OCI-LY7 (cell line): ENCODE measurements at regions not wholly inside any gene's neighbourhood (a gene's known extent, or its start where the extent isn't known, plus 50 kb on each side); places are given as distances from the start of the nearest gene placed in this dataset.

Experiments
- BruUV-seq: library from RNA; stranded (reverse); fragments of 400-500 nt; replicated peaks from 2 replicates; lab custom pipeline; 2021; lab: Mats Ljungman, UMichigan
- CTCF ChIA-PET: fragments of 300-600 bp; sonication (Branson Sonifier 250); formaldehyde crosslinking; loops from one replicate; lab custom pipeline; 2022; ENCODE audit warnings: antibody characterized with exemption; ENCODE audit not compliant: unreplicated experiment; lab: Charles Lee
- POLR2A ChIA-PET: fragments of 300-600 bp; sonication (Branson Sonifier 250); formaldehyde crosslinking; loops from one replicate; lab custom pipeline; 2022; ENCODE audit warnings: antibody characterized with exemption; lab: Charles Lee
- DNase-seq: peaks from one replicate; pipeline ENCODE4 v3.0.0-alpha.2; 2015; ENCODE audit warnings: low spot score
- H2AFZ ChIP-seq: fragments of 200-600 bp; sonication (generic), shearing (Covaris generic); 2 replicates; pipeline ENCODE4 v1.6.1; 2014; ENCODE audit warnings: mild to moderate bottlenecking, antibody characterized with exemption, low read length, moderate library complexity
- H3K27ac ChIP-seq: fragments of 200-600 bp; sonication (generic); 2 replicates; pipeline ENCODE4 v1.5.1; 2014; ENCODE audit warnings: mixed run types, low read depth, mild to moderate bottlenecking, moderate library complexity, low read length, inconsistent platforms; ENCODE audit not compliant: poor library complexity, severe bottlenecking
- H3K36me3 ChIP-seq: fragments of 200-600 bp; sonication (generic); 2 replicates; pipeline ENCODE4 v1.6.1; 2014; ENCODE audit warnings: mild to moderate bottlenecking, antibody characterized with exemption, low read length, moderate library complexity, mixed read lengths; ENCODE audit not compliant: insufficient read depth
- H3K4me1 ChIP-seq: fragments of 200-600 bp; sonication (generic); 2 replicates; pipeline ENCODE4 v1.5.1; 2014; ENCODE audit warnings: mild to moderate bottlenecking, low read length; ENCODE audit not compliant: insufficient read depth, poor library complexity, severe bottlenecking
- H3K4me2 ChIP-seq: fragments of 200-600 bp; sonication (generic); 2 replicates; pipeline ENCODE4 v1.6.1; 2014; ENCODE audit warnings: mild to moderate bottlenecking, low read length
- H3K4me3 ChIP-seq: fragments of 200-600 bp; sonication (generic); 2 replicates; pipeline ENCODE4 v1.5.1; 2014; ENCODE audit warnings: mild to moderate bottlenecking, low read depth, low read length; ENCODE audit not compliant: poor library complexity, severe bottlenecking
- H3K79me2 ChIP-seq: fragments of 200-600 bp; sonication (generic); 2 replicates; pipeline ENCODE4 v1.6.1; 2016; ENCODE audit warnings: low read depth, mild to moderate bottlenecking, low read length, moderate library complexity, mixed read lengths; ENCODE audit not compliant: insufficient read depth
- H3K9me2 ChIP-seq: fragments of 200-600 bp; sonication (generic); 2 replicates; pipeline ENCODE4 v1.6.1; 2016; ENCODE audit warnings: mild to moderate bottlenecking, low read length, mixed read lengths; ENCODE audit not compliant: insufficient read depth
- H3K9me3 ChIP-seq: fragments of 200-600 bp; sonication (generic); 2 replicates; pipeline ENCODE4 v1.6.1; 2014; ENCODE audit warnings: mild to moderate bottlenecking, mixed run types, low read length, mixed read lengths
- H4K20me1 ChIP-seq: fragments of 200-600 bp; sonication (generic); 2 replicates; pipeline ENCODE4 v1.6.1; 2014; ENCODE audit warnings: mild to moderate bottlenecking, antibody characterized with exemption, low read length, moderate library complexity, mixed read lengths; ENCODE audit not compliant: insufficient read depth
- CTCF ChIP-seq: fragments of 200-600 bp; sonication (generic); conservative IDR thresholded peaks from 2 replicates; pipeline ENCODE4 v1.5.1; 2014; ENCODE audit warnings: mild to moderate bottlenecking, antibody characterized with exemption, low read length, moderate library complexity, mixed read lengths
- EZH2phosphoT487 ChIP-seq: fragments of 200-600 bp; sonication (generic); IDR thresholded peaks from 2 replicates; pipeline ENCODE4 v1.6.1; 2018; ENCODE audit warnings: low read depth, borderline replicate concordance, mild to moderate bottlenecking, mixed run types, antibody characterized with exemption, low read length, moderate library complexity, mixed read lengths
- intact Hi-C: fragments of 100-400 bp; cut with micrococcal nuclease; formaldehyde crosslinking; loops from one replicate; pipeline ENCODE4 v1.10.0; 2022; ENCODE audit not compliant: unreplicated experiment

GRCh38 chr10:21281765-21282484, 243.6 kb downstream of the SKIDA1 start:
- Histone ChIP-seq H3K79me2 (no peaks in the 10 kb centered on the region), H3K9me2 (no peaks in the 10 kb centered on the region), H3K4me3 (no peak overlapping the region), H3K36me3 (no peaks in the 10 kb centered on the region), H3K4me2 (no peak overlapping the region), H4K20me1 (no peaks in the 10 kb centered on the region), H2AFZ (no peak overlapping the region), H3K9me3 (no peaks in the 10 kb centered on the region), H3K27ac (no peak overlapping the region), H3K4me1 (no peaks in the 10 kb centered on the region)
- no peak for TF ChIP-seq EZH2phosphoT487
- no peak for TF ChIP-seq CTCF
- ChIA-PET CTCF (no interaction called here), POLR2A (no interaction called here)
- intact Hi-C loops: no loop called here
- no peak for DNase-seq
- no TSS peak for BruUV-seq

GRCh38 chr10:21280971-21281572, 244.4 kb downstream of the SKIDA1 start:
- no peak overlapping the region for H2AFZ ChIP-seq
- POLR2A ChIA-PET: interaction anchor here (0.7 kb wide), 1 partner anchor 29 kb away, joined by 3 read pairs; no protein-coding TSS in a partner anchor
- no peaks in the 10 kb centered on the region for H4K20me1 ChIP-seq
- no peak overlapping the region for H3K4me3 ChIP-seq
- H3K79me2 ChIP-seq: no peaks in the 10 kb centered on the region
- no peaks in the 10 kb centered on the region for H3K36me3 ChIP-seq
- no peaks in the 10 kb centered on the region for H3K9me3 ChIP-seq
- intact Hi-C loops: no loop called here
- CTCF ChIA-PET: interaction anchor here (0.8 kb wide), 1 partner anchor 11 kb away, joined by 3 read pairs; no protein-coding TSS in a partner anchor
- no TSS peak for BruUV-seq
- no peaks in the 10 kb centered on the region for H3K9me2 ChIP-seq
- H3K27ac ChIP-seq: no peak overlapping the region
- no peak overlapping the region for H3K4me2 ChIP-seq
- TF ChIP-seq EZH2phosphoT487 (no peak), CTCF (no peak)
- H3K4me1 ChIP-seq: no peaks in the 10 kb centered on the region
- no peak for DNase-seq

- no peak overlapping the region for H3K27ac ChIP-seq
- POLR2A ChIA-PET: no interaction called here
Measured at GRCh38 chr10:21280037-21280436, 245.4 kb downstream of the SKIDA1 start.

More at GRCh38 chr10:21280037-21280436, 245.4 kb downstream of the SKIDA1 start:
- TF ChIP-seq CTCF (no peak), EZH2phosphoT487 (no peak)
- H3K79me2 ChIP-seq: no peaks in the 10 kb centered on the region
- no peak overlapping the region for H2AFZ ChIP-seq
- no peaks in the 10 kb centered on the region for H3K9me3 ChIP-seq
- no peak overlapping the region for H3K4me3 ChIP-seq
- H3K4me1 ChIP-seq: no peaks in the 10 kb centered on the region
- H3K9me2 ChIP-seq: no peaks in the 10 kb centered on the region
- no peaks in the 10 kb centered on the region for H4K20me1 ChIP-seq
- intact Hi-C loops: no loop called here
- no peak for DNase-seq
- CTCF ChIA-PET: no interaction called here
- H3K4me2 ChIP-seq: no peak overlapping the region
- BruUV-seq: no TSS peak
- H3K36me3 ChIP-seq: no peaks in the 10 kb centered on the region
